ENCODE measurements at regions not wholly inside any gene's neighbourhood (a gene's known extent, or its start where the extent isn't known, plus 50 kb on each side); places are given as distances from the start of the nearest gene placed in this dataset.

DNA sequence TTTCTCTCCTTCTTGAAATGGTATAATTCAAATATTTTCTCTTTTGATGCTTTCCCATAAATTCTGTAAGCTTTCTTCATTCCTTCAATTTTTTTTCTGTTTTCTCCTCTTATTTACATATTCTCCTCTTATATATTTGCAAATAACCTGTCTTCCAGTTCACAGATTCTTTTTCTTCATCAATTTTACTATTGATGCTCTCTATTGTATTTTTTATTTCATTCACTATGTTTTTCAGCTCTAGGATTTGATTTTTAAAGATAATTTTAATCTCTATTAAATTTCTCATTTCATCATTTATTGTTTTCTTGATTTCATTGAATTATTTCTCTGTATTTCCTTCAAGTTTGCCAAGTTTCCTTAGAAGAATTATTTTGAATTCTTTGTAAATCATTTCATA is 54.0 kb upstream of the PRPS1L1 start:
- DNase-seq: no peak

DNA sequence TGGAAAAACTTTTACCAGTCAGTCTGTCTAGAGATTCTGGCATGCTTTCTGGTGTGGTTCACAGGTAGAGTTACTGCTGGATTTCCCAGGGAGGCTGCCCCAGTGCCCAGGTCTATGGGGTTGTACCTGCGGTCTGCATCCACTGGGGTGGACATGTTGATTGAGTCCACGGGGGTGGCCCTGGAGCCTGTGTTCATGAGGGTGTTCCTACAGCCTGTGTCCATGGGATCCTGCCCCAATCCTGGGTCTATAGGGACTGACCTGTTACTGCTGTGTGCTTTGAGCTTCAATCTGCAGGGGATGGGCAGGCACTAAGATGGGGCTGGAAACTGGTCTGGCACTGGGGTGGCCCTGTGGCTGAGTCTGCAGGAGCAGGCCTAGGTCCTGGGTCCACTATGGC is 54.5 kb upstream of the PRPS1L1 start:
- no peak for DNase-seq

DNA sequence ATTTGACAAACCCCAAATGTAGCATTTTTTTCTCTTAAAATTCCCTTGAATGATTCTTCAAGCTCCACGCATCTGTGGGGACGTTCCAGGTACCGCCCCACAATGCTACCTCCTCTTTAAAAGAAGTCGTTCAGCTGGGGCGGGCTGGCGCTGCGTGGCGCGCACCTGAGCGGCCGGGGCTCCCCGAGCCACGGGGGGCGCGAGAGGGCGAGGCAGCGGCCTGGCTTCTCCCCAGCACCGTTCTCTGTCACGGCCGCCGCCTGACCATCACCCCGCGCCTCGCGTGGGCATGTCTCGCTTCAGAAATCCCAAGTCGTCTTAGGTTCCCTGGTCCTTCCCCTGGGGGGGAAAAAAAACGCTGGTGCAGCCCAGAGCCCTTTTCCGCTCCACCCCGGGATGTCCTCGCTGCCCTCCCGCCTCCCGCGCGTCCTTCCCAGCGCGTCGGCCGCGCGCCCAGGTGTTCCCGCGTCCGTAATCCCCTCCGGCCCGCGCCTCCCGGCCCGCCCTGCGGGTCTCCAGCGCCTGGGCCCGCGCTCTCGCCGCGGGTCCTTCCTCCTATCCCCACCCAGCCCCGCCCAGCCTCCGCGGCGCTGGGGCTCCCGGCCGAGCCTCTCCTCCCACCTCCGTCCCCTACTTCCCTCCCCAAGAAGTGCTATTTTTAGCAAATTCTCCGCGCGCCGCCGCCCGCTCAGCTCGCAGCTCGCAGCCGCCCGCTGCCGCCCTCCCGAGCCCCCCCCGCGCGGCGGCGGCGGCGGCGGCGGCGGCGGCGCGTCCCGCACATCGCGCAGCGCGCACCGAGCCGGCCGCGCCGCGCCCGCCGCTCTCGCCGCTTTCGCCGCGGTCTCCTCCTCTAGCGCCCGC is 58.7 kb upstream of the PRPS1L1 start:
- DNase-seq: no peak

DNA sequence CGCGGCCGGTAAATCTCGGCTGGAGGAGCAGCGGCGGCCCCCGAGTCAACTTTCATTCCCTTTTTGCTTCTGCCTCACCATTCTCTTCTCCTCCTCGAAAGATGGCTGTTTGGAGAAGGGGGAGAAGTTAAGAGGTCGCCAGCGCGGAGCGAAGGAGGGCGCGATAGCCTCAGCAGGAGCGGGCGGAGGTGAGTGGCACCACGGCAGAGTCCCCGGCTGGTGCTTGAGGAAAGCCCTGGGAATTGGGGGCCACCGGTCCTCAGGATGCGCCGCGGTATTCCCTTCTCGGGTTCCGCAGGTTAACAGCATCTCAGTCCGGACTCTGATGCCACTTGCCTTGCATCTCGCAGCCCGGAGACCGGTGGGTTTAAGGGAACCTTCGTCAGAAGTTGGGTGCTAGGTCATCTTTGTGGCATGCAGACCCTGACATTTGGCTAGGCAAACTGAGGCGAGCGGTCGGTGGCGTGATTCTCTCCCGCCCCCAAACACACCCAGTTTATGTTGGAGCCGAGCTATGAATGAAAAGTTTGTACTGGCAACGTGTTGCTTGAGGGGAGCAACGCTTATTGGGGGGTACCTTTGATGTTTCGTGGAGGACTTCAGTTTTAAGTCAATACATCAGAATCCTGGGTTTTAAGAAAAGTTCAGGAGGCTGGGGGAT is 59.5 kb upstream of the PRPS1L1 start:
- no peak for DNase-seq

DNA sequence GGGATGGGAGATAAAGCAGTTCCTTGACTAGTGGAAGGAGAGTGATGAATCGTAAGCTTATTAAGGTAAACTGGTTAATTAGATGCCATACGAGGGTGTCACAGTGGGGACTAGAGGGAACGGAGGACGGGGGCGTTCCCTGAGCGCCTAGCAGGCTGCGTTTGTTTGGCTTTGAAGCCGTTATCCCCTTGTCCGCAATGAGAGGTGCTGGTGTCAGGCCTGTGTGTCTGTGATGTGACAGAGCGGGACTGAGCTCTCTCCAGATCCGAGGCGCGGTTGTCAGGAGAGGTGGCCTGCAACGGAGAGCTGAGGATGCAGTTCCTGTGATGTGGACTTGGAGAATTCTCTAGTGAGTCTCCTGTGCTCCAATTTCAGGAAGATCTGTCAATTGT is 60.0 kb upstream of the PRPS1L1 start:
- no peak for DNase-seq

DNA sequence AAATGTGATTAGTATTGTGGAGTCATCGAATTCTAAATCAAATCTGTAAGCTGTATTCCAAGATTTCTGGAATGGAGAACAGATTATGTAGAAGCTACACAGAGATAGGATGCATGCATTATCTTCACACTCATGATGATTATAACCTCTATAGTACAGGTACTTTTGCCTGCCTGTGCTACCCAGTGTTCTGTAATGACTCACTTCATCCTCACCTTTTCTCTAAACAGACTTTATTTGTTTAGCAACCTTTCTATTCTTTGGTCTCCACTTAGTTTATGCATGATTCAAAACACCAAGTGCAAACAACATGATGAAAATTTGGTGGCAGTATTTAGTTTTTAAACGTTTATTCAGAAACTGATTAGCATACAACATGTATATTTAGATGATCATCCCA is 68.4 kb upstream of the PRPS1L1 start:
- DNase-seq: no peak

DNA sequence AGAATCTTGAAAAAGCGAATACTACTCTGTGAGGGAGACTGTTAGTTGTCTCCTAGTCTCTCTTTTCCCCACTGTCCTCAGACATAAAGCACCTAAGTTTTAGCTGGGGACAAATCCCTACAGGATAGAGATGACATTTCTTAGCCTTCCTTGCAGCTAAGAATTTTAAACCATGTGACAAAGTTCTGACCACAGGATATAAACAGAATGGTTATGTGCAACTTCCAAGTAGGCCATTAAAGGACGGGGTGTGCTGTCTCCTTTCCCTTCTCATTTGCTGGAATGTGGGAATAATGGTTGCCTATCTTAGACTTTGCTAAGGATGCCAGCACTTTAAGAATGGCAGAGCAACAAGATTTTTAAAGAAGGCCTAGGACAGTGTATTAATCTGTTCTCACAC is 74.9 kb upstream of the PRPS1L1 start:
- no peak for DNase-seq

DNA sequence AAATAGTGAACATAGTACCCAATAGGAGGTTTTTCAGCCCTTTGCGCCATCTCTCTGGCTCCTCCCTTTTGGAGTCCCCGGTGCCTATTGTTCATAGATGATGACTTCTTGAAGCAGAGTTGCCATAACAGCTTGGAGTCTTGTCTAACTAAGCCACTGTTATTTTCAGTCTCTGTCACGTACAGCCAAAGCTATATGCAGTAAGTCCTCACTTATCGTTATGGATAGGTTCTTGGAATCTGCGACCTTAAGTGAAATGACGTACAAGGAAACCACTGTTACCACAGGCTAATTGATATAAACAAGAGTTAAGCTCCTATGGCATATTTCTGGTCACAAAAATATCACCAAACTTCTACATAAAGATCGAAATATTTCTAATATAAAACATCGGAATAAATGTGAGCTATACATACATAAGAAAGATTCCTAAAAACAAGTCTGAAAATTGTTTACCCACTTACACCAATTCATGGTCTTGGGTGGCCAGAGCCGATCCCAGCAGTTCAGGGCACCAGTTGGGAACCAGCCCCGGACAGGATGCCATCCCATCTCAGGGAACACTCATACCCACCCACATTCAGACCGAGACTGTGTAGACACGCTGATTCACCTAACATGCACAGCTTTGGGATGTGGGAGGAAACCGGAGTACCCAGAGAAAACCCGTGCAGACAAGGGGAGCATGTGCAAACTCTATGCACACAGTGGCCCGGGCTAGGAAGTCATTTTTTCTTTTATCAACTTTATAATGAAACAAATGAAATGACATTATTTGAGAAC is 76.0 kb upstream of the PRPS1L1 start:
- DNase-seq: no peak

DNA sequence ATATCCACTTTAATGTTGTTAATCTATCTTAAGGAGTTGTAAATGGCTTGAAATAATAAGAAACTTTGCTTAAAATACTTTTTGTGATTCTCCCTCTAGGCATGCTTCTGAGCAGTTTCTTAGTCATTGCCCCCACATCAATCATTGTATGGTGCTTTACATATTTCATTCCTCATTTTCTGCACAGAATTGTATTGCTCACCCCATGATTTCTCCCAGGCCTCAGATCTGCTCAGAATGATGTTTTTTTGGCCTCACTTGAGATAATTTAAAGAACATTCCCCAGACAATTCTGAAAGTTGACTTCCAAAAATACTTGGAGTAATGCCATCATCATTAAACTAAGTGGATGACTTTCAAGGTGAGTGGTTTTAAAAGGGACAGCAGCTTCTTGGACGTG is 82.1 kb upstream of the PRPS1L1 start:
- no peak for DNase-seq

DNA sequence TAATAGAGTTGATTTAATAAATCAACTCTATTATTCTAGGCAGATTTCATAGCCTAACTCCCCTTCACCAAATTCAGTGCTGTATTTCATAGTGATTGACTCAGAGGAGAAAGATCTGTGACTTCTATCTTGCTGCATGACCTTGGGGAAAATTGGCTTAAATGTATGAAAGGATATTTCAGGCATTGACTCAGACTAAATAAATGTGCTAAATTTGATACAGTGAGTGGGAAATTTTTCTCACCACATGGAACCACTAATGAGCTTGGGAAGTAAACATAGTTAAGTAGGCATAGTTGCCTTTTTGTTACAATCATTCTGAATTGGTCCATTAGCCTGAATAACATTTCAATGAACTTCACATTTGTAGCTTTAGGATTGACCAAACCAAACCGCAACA is 89.0 kb upstream of the PRPS1L1 start:
- no peak for DNase-seq

DNA sequence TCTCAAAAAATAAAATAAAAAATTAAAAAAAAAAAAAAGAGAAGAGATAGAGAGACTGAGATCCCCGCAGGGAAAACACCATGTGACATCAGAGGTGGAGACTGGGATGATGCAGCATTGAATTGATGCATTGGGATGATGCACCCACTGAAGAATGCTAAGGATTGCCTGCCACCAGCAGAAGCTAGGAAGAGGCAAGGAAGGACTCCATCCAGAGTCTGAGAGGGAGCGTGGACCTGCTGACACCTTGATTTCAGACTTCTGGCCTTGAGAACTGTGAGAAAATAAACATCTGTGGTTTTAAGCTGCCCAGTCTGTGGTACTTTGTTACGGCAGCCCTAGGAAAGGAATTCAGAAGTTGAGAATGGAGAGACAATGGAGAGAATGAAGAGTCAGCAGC is 89.8 kb upstream of the PRPS1L1 start:
- DNase-seq: no peak

DNA sequence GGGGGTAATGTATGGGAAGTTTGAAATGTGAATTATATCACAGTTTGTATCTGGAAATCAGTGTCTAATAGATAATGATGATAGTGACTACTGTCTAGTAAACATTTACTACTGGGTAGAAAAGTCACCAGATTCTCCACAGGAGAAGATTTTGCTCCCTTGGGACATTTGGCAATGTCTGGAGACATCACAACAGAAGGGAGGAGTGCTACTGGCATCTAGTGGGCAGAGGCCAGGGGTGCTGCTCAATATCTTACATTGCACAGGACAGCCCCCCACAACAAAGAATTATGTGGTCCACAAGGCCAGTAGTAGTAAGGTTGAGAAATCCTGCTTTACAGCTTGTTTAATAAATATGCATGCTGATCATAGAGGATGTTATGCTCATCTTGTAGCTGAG is 92.3 kb upstream of the PRPS1L1 start:
- DNase-seq: no peak

DNA sequence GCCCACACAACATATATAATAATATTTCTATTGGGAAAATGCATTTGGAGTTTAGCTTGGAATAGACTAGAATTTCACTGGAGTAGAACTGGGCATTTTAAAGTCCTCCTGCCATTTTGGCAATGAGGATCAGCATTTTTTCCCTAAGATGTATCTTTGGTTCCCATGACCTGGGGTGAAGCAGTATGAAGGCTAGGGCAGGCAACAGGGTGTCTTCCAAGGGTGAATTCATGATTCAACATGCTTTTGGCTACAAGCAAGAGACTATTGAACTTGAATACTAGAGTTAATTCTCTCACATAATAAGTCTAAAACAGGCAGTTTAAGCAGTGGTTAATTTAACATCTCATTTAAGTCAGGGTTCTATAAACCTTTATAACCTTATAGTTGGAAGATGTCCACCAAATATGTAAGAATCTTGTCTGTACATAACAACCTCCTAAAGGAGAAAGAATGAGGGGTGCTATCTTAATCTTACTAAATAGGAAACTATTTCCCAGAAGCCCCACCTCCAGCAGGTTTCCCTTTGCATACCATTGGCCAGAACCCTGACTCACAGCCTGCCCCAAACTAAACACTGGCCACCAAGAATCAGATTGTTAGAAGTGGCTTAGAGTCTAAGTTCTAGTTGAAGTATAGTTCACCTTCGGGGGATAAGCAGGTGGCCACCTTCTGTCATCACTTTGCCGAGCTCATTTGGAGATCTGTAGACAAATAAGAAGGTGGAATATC is 96.0 kb upstream of the PRPS1L1 start:
- no peak for DNase-seq

DNA sequence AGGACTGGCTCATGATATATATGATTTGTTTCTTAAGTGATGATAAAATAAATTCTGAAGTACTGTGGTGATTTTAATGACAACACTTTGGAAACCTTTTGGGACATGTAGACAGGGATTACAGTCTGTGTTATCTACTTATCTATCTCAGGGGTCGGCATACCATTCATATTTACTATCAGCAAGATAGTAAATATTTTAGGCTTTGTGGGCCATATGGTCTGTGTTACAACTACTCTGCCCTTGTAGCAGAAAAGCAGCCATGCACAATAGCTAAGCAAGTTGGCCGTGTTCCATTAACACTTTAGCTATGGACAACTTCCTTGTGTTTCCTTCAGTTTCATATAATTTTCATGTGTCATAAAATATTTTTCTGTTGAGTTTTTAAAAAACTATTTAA is 97.8 kb upstream of the PRPS1L1 start:
- no peak for DNase-seq

DNA sequence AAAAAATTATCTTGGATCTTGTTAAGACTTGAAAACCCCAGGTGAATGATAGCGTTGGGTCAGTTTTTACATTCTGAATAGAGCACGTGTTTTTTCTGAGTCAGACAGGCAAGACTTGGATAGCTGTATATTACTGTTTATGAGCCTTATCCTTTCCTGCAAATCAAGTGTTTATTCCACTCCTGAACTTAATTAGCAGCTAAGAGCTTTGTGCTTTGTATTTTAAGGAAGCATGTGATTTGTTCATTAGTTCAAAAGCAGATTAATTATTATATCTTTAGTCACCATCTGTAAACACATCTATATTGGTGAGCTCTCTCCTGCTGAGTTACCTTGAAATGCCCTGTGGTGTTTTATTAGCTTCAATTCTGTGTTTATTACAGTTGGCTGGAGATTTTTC is 98.6 kb upstream of the PRPS1L1 start:
- DNase-seq: no peak

DNA sequence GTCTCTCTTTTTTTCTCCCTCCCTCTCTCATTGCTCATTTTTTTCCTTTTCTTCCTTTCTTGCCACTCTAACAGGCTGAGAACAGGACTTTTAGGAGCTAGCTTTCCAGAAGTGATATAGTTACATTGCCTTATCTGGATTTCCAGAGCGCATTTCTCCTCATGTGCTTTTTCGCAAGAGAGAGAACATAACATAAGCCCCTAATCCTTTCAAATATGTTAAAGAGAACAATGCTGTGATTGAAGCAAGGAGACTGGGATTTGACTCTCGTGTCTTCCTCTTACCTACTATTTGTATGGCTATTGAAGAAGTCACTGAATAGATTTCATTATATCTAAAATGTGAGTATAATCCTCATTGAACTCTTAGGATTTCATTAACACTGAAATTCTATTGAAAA is 101.2 kb upstream of the PRPS1L1 start:
- DNase-seq: no peak

DNA sequence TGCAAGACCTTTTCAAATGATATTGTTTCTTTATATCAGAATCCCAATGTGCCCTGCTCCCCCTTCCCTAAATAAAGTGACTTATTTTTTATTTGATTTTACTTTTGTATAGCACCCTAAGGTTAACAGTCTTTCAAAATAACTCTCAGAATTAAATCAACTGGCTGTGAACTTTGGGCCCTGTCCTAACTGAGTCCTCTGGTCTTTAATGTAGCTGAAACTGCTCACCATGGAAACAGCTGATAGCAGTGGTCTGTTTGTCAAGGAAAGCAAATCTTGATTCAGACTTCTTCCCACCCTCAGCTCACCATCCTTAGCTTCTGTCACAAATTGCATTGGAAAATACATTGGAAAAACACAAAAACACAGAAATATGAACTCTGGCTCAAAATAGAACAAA is 105.2 kb upstream of the PRPS1L1 start:
- DNase-seq: no peak

DNA sequence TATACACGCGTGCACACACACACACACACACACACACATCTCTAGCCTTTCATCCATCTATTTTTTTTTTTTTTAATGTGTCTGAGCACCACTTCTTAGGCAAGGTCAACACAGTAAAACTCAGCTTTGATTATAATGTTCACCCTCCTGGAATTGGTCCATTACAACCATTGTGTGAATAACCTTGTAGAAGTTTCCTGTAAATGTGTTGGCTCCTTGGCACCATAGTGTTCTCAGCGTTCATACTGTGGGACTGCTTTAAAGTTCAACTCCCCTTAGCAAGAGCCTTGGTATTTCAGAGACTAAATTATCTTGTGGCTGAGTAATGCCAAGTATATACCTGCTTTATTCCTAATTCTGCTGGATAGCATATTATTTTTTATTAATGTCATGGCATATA is 106.3 kb upstream of the PRPS1L1 start:
- DNase-seq: no peak

DNA sequence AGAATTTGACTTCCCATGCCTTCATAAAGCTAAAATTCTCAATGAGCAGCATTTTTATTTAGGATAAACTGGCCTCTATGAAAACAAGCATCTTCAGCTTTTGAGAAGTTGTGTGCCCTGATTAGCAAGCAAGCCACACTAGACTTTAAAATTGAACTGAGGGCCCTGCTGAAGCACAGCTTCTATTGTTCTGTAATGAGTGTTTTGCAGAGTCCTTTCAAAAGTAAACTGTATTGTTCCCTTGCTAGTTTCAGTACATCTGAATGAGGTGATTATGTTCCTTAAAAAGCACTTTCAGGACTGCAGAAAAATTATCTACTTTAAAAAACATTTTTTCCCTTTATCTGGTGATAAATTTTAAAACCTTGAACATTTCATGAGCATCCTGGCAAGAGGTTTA is 113.3 kb upstream of the PRPS1L1 start:
- no peak for DNase-seq

DNA sequence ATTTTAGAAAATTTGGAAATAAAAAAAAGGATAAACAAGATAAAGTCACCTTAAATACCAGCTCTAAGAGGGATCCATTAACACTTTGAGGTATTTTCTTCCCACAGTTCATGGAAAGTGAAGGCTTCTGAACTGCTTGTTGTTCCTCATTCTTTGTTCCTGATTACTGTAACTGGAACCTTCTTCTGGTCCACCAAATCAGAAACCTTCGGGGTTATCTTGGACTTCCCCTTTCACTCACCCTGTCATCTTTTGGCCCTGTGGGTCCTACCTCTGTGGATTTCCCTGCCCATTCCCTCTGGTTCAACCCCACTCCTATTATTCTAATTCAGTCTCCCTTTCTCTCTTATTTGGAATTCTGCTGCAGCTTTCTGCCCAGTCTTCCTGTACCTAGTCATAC is 116.5 kb upstream of the PRPS1L1 start:
- DNase-seq: no peak

DNA sequence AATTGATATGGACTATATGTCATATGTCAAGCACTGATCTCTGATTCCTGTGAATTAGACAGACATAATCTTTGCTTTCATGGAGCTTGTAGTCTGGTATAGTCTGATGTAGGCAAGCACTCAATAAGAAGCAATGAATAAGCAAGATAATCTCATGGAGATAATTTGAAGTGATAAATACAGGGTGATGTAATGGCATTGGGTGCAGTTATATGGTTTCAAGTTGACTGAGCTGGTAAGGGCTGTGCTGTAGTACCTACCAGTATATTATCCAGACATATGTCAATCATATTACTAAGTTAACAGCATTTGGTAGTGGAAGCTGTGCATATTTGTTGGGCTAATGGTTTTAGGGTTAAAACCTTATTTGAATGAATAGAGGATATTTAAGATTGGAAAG is 117.5 kb upstream of the PRPS1L1 start:
- DNase-seq: no peak

DNA sequence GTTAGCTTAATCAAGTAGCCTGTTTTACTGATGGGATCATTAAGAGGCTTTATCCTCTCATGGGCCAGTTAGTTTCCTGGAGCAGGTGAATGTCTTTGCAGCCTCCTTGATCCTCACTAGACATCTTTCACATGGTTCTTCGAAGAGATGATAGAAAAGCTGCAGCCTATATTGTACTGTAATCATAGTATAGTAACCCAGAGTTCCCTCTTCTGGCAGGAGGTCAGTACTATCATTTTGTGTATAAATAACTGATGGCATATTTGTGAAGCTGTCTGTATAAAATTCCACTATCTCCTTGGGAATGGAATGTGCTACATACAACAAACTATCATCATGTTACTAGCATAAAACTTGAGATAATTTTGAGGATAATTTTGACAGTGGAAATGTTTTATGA is 123.8 kb upstream of the PRPS1L1 start:
- no peak for DNase-seq

DNA sequence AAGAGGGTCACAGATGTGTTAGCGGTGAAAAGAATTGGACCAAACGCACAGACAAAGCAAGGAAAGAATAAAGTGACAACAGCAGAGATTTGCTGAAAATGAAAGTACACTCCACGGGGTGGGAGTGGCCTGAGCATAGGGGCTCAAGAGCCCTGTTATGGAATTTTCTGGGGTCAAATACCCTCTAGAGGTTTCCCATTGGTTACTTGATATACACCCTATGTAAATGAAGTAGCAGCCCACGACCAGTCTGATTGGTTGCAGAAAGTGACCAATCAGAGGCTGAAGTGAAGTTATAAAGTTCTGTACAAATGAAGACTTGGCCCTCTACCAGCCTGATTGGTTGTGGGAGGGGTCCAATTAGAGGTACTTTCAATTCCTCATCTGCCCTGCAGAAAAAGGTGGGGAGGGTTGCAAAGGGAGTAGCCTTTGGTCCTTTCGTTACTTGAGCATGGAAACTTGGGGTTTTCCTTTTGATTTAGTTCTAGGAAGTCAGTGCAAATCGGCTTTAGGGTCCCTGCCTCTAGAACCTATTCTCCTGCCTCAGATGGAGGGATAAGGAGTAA is 125.6 kb upstream of the PRPS1L1 start:
- DNase-seq: no peak

Data from activated effector memory CD4-positive, alpha-beta T cell treated with anti-CD3 and anti-CD28 coated beads, Interleukin-2, amount 50 U/mL, for 16 hours (primary cell).